HEK293 (cell line): ENCODE measurements at regions not wholly inside any gene's neighbourhood (a gene's known extent, or its start where the extent isn't known, plus 50 kb on each side); places are given as distances from the start of the nearest gene placed in this dataset.

ENCODE experiments used
- TCF7L2 ChIP-seq: IDR thresholded peaks from 2 replicates; pipeline ENCODE4 v1.6.1; 2011; ENCODE audit warnings: low read depth, mild to moderate bottlenecking, inconsistent platforms, low read length, moderate library complexity, borderline replicate concordance
- TRIM28 ChIP-seq: IDR thresholded peaks from 2 replicates; pipeline ENCODE4 v1.6.1; 2011; ENCODE audit warnings: low read length, control low read depth, borderline replicate concordance
- ZNF174 ChIP-seq: fragments of 450-650 bp; formaldehyde crosslinking; IDR thresholded peaks from 2 replicates; pipeline ENCODE4 v1.5.0; 2017; ENCODE audit warnings: missing biosample characterization, mild to moderate bottlenecking, missing genetic modification characterization
- TF ChIP-seq, protein P1 (sequence below): fragments of 450-650 bp; formaldehyde crosslinking; IDR thresholded peaks from 2 replicates; pipeline ENCODE4 v1.5.1; 2016; ENCODE audit warnings: missing biosample characterization, missing genetic modification characterization
- TF ChIP-seq, protein P2 (sequence below): sonication (generic); formaldehyde crosslinking; IDR thresholded peaks from 2 replicates; pipeline ENCODE4 v1.8.1; 2022; ENCODE audit warnings: mild to moderate bottlenecking, moderate library complexity, missing genetic modification reagents

DNA sequence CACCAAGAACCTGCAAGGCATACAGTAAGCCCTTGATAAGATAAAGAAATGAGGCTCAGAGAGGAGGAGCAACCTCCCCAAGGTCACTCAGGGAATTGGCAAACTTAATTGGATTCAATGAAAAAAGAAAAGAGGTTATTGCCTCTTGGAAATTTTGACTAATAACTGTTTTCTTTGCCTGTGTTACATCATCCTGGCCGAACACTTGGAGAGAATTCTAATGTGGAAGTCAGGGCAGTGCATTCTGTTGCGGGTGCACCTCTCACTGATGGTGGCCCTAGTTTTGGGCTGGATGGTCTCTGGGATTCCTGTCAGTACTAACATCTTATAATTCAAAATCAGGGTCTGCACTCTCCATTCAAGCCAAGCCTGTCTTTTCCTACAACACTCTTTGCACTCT lies 186.2 kb upstream of the BCOR start:
- TF ChIP-seq ZNF174 (tag by site-specific recombination) (no peak), TCF7L2 (no peak), TRIM28 (no peak)
- TF ChIP-seq, protein P1, sequence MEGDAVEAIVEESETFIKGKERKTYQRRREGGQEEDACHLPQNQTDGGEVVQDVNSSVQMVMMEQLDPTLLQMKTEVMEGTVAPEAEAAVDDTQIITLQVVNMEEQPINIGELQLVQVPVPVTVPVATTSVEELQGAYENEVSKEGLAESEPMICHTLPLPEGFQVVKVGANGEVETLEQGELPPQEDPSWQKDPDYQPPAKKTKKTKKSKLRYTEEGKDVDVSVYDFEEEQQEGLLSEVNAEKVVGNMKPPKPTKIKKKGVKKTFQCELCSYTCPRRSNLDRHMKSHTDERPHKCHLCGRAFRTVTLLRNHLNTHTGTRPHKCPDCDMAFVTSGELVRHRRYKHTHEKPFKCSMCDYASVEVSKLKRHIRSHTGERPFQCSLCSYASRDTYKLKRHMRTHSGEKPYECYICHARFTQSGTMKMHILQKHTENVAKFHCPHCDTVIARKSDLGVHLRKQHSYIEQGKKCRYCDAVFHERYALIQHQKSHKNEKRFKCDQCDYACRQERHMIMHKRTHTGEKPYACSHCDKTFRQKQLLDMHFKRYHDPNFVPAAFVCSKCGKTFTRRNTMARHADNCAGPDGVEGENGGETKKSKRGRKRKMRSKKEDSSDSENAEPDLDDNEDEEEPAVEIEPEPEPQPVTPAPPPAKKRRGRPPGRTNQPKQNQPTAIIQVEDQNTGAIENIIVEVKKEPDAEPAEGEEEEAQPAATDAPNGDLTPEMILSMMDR = no peak
- TF ChIP-seq, protein P2, sequence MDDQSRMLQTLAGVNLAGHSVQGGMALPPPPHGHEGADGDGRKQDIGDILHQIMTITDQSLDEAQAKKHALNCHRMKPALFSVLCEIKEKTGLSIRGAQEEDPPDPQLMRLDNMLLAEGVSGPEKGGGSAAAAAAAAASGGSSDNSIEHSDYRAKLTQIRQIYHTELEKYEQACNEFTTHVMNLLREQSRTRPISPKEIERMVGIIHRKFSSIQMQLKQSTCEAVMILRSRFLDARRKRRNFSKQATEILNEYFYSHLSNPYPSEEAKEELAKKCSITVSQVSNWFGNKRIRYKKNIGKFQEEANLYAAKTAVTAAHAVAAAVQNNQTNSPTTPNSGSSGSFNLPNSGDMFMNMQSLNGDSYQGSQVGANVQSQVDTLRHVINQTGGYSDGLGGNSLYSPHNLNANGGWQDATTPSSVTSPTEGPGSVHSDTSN (CRISPR knock-in tag) = no peak
